Endometrium (tissue), 2 donors: ENCODE measurements at regions not wholly inside any gene's neighbourhood (a gene's known extent, or its start where the extent isn't known, plus 50 kb on each side); places are given as distances from the start of the nearest gene placed in this dataset.

ENCODE experiments used
- FAIRE-seq: peaks from 2 replicates; lab custom pipeline; 2012; peaks lifted over from hg19 to GRCh38; lab: Jason Lieb, UNC
- donor health status: control.
- donor health status: control.

GRCh38 chr4:123878976-123879375, 482.4 kb downstream of the SPRY1 start:
- no peak for FAIRE-seq

GRCh38 chr4:123880631-123881030, 484.0 kb downstream of the SPRY1 start:
- FAIRE-seq, result no peak

- FAIRE-seq, result no peak
These were observed 488.3 kb downstream of the SPRY1 start for GRCh38 chr4:123884922-123885321.

GRCh38 chr4:123889507-123889906, 492.9 kb downstream of the SPRY1 start:
- peak; percentile 96 for FAIRE-seq

- no peak for FAIRE-seq
These were observed 494.3 kb downstream of the SPRY1 start for GRCh38 chr4:123890889-123891288.

GRCh38 chr4:123891881-123892280, 495.3 kb downstream of the SPRY1 start:
- peak; percentile 23 for FAIRE-seq

- FAIRE-seq, result no peak
These were observed 495.9 kb downstream of the SPRY1 start for GRCh38 chr4:123892368-123892976.

- no peak for FAIRE-seq
These were observed 496.7 kb downstream of the SPRY1 start for GRCh38 chr4:123893011-123893981.

GRCh38 chr4:123896446-123897071, 500.0 kb downstream of the SPRY1 start:
- no peak for FAIRE-seq

- FAIRE-seq, result no peak
These were observed 502.5 kb downstream of the SPRY1 start for GRCh38 chr4:123898946-123899666.

GRCh38 chr4:123904882-123905281, 508.3 kb downstream of the SPRY1 start:
- no peak for FAIRE-seq

GRCh38 chr4:123913598-123913997, 517.0 kb downstream of the SPRY1 start:
- no peak for FAIRE-seq

GRCh38 chr4:123916821-123917220, 520.2 kb downstream of the SPRY1 start:
- no peak for FAIRE-seq

- FAIRE-seq, result no peak
These were observed 523.0 kb downstream of the SPRY1 start for GRCh38 chr4:123919576-123920098.

- no peak for FAIRE-seq
These were observed 524.7 kb downstream of the SPRY1 start for GRCh38 chr4:123921339-123921738.

- FAIRE-seq, result no peak
These were observed 526.3 kb downstream of the SPRY1 start for GRCh38 chr4:123922847-123923246.

GRCh38 chr4:123924536-123924935, 527.9 kb downstream of the SPRY1 start:
- FAIRE-seq, result no peak

- no peak for FAIRE-seq
These were observed 533.0 kb downstream of the SPRY1 start for GRCh38 chr4:123929565-123929964.

GRCh38 chr4:123930996-123931395, 534.4 kb downstream of the SPRY1 start:
- no peak for FAIRE-seq

- no peak for FAIRE-seq
These were observed 537.5 kb downstream of the SPRY1 start for GRCh38 chr4:123934096-123934495.

GRCh38 chr4:123936621-123937043, 540.0 kb downstream of the SPRY1 start:
- FAIRE-seq, result no peak

- no peak for FAIRE-seq
These were observed 541.0 kb downstream of the SPRY1 start for GRCh38 chr4:123937581-123937980.
